ENCODE measurements at regions not wholly inside any gene's neighbourhood (a gene's known extent, or its start where the extent isn't known, plus 50 kb on each side); places are given as distances from the start of the nearest gene placed in this dataset.

GRCh38 chr10:44858017-44858371 lies 53.1 kb upstream of the TMEM72 start:
- no peak for ATAC-seq
- DNase-seq: no peak
- H3K9me3 ChIP-seq: no peaks in the 10 kb centered on the region
- no peaks in the 10 kb centered on the region for H3K36me3 ChIP-seq
- peak overlapping the region in 1 of 10 donors; percentile 3 for H3K27ac ChIP-seq
- TF ChIP-seq CTCF (IDR thresholded peaks at IDR 0.05): peak in 3 of 9 donors; percentile 25 to 38 (median 37)
- H3K27me3 ChIP-seq: peaks cover 0 to 13% (median under 1%) of the 10 kb centered on the region in 7 donors
- H3K4me3 ChIP-seq: no peak overlapping the region
- intact Hi-C loops (cut with DNase I): loop anchor here in 8 of 10 donors (2.0 to 10.0 kb wide), 8 partner anchors 173 to 1186 kb away; partner anchors contain the start of gene CXCL12 (in 3 of the 8)
- peaks cover 0 to 28% (median 0%) of the 10 kb centered on the region in 9 donors for H3K4me1 ChIP-seq
- 72 to 73% methylated on average over 5 of the region's 5 CpGs for WGBS, 2 donors

- no peak for TF ChIP-seq CTCF (IDR thresholded peaks at IDR 0.05)
- Histone ChIP-seq H3K36me3 (no peaks in the 10 kb centered on the region), H3K4me3 (no peak overlapping the region), H3K27me3 (peaks cover 0 to 16% (median 7%) of the 10 kb centered on the region in 7 donors), H3K4me1 (peaks cover 0 to 32% (median 6%) of the 10 kb centered on the region in 9 donors), H3K9me3 (no peaks in the 10 kb centered on the region), H3K27ac (no peak overlapping the region)
- intact Hi-C loops (cut with DNase I): loop anchor here in 8 of 10 donors (2.0 to 10.0 kb wide), 8 partner anchors 174 to 1187 kb away; partner anchors contain the start of gene CXCL12 (in 3 of the 8)
- ATAC-seq (no peak), DNase-seq (no peak)
These were observed 52.1 kb upstream of the TMEM72 start for GRCh38 chr10:44858988-44859387.

GRCh38 chr10:44859546-44860285 lies 51.4 kb upstream of the TMEM72 start:
- ATAC-seq (no peak), DNase-seq (no peak)
- H3K9me3 ChIP-seq: no peaks in the 10 kb centered on the region
- no peak overlapping the region for H3K27ac ChIP-seq
- intact Hi-C loops (cut with DNase I): loop anchor here (2.0 to 10.0 kb wide), 11 partner anchors 175 to 1187 kb away; partner anchors contain the start of gene CXCL12 (in 4 of the 10)
- H3K4me1 ChIP-seq: peaks cover 0 to 40% (median 12%) of the 10 kb centered on the region in 9 donors
- H3K36me3 ChIP-seq: no peaks in the 10 kb centered on the region
- WGBS, 2 donors: 92 to 93% methylated on average over 13 of the region's 13 CpGs
- no peak for TF ChIP-seq CTCF (IDR thresholded peaks at IDR 0.05)
- peaks cover 0 to 17% (median 7%) of the 10 kb centered on the region in 7 donors for H3K27me3 ChIP-seq
- H3K4me3 ChIP-seq: no peak overlapping the region

GRCh38 chr10:44860811-44861736 lies 50.1 kb upstream of the TMEM72 start:
- H3K27ac ChIP-seq: no peak overlapping the region

More at GRCh38 chr10:44860811-44861736, 50.1 kb upstream of the TMEM72 start:
- Histone ChIP-seq H3K36me3 (no peaks in the 10 kb centered on the region), H3K4me1 (peaks cover 3 to 49% (median 16%) of the 10 kb centered on the region in 9 donors), H3K9me3 (no peaks in the 10 kb centered on the region), H3K27me3 (peaks cover 0 to 27% (median 7%) of the 10 kb centered on the region in 7 donors), H3K4me3 (no peak overlapping the region)
- ATAC-seq: peak in 1 of 8 donors; percentile 11
- DNase-seq: no peak
- TF ChIP-seq CTCF (IDR thresholded peaks at IDR 0.05): no peak
- intact Hi-C loops (cut with DNase I): loop anchor here in 6 of 10 donors (5.0 to 10.0 kb wide), 6 partner anchors 474 to 1189 kb away; partner anchors contain the start of gene CXCL12 (in 1 of the 6)
- 83 to 88% methylated on average over 10 of the region's 10 CpGs for WGBS, 2 donors

Data from heart right ventricle (tissue), 16 donors.